OCI-LY1 (cell line): ENCODE measurements at regions not wholly inside any gene's neighbourhood (a gene's known extent, or its start where the extent isn't known, plus 50 kb on each side); places are given as distances from the start of the nearest gene placed in this dataset.

Experiments
- CTCF ChIP-seq: fragments of 200-600 bp; sonication (generic), shearing (Covaris generic); IDR thresholded peaks from 2 replicates; pipeline ENCODE4 v1.5.1; 2017; ENCODE audit warnings: mild to moderate bottlenecking, antibody characterized with exemption, low read length, moderate library complexity, mixed read lengths
- EZH2 ChIP-seq: fragments of 200-600 bp; sonication (generic), shearing (Covaris generic); IDR thresholded peaks from 2 replicates; pipeline ENCODE4 v1.8.0; 2017; ENCODE audit warnings: borderline replicate concordance, mixed run types, mild to moderate bottlenecking, antibody characterized with exemption, low read length, moderate library complexity, mixed read lengths

- TF ChIP-seq CTCF: no peak
- no peak for TF ChIP-seq EZH2
Measured at GRCh38 chr9:135413086-135413375, 66.6 kb upstream of the PPP1R26 start.
